ENCODE measurements at regions not wholly inside any gene's neighbourhood (a gene's known extent, or its start where the extent isn't known, plus 50 kb on each side); places are given as distances from the start of the nearest gene placed in this dataset.

GRCh38 chr12:46609273-46609623 is 216.5 kb downstream of the SLC38A4 start:
- H3K4me3 ChIP-seq (ENCODE audit: extremely low read depth in 1 of 4, insufficient read depth in 2 of 4, low read depth in 3 of 4, low read length in 4 of 4): no peak overlapping the region
- FAIRE-seq (no peak), DNase-seq (ENCODE audit: low read depth in 1 of 2, low spot score in 2 of 2) (no peak)
- no peak overlapping the region for H3K23ac ChIP-seq (ENCODE audit: insufficient read length)
- H3K18ac ChIP-seq (ENCODE audit: extremely low read depth, low read length): no peak overlapping the region
- no peak overlapping the region for H4K5ac ChIP-seq (ENCODE audit: insufficient read length, low read depth, low read length)
- H4K91ac ChIP-seq (replicated peaks; ENCODE audit: insufficient read length, low read length): no peak overlapping the region
- no peak overlapping the region for H3K4me2 ChIP-seq (ENCODE audit: insufficient read depth in 1 of 2, low read depth in 2 of 2, low read length in 2 of 2)
- ChIA-PET POLR2A (ENCODE audit: partially characterized antibody) (no interaction called here), CTCF (ENCODE audit: partially characterized antibody) (interaction anchor here (1.2 kb wide), 1 partner anchor 52 kb away, joined by 3 read pairs; no protein-coding TSS in a partner anchor)
- no peak overlapping the region for H3K14ac ChIP-seq (ENCODE audit: insufficient read length)
- 0 out of 7 replicates have a peak, but pooled peaks cover 0 to 2% (median 0%) of the 10 kb centered on the region in 4 experiments for H3K4me1 ChIP-seq (replicated peaks in 1 of 4; ENCODE audit: control insufficient read depth in 3 of 4, insufficient read depth in 4 of 4, low read length in 3 of 4)
- no peak overlapping the region for H2BK120ac ChIP-seq (replicated peaks; ENCODE audit: low read depth, low read length)
- H2BK15ac ChIP-seq (ENCODE audit: low read length): no peak overlapping the region
- no peak overlapping the region for H4K8ac ChIP-seq (ENCODE audit: extremely low read depth, insufficient read depth, low read length)
- no peaks in the 10 kb centered on the region for H3K23me2 ChIP-seq (ENCODE audit: low read depth, low read length)
- WGBS, 2 experiments (ENCODE audit: extremely low coverage in 1 of 2, insufficient coverage in 1 of 2, insufficient read length in 1 of 2, insufficient replicate concordance in 2 of 2, low coverage in 1 of 2, low lambda C conversion rate in 2 of 2, missing lambda C conversion rate in 1 of 2): 82% methylated on average over 1 of the region's 1 CpG; no CpG with 5 or more reads in 1 of the 2 experiments
- no peaks in the 10 kb centered on the region for H3K27me3 ChIP-seq (replicated peaks in 1 of 4; ENCODE audit: control insufficient read depth in 3 of 4, extremely low read depth in 1 of 4, insufficient read depth in 3 of 4, low read length in 3 of 4)
- no peak overlapping the region for H2BK12ac ChIP-seq (ENCODE audit: low read depth, low read length)
- H2BK5ac ChIP-seq (ENCODE audit: low read depth, low read length): no peak overlapping the region
- no peak overlapping the region for H2BK20ac ChIP-seq (ENCODE audit: low read length)
- H3K36me3 ChIP-seq (ENCODE audit: control insufficient read depth in 2 of 4, insufficient read depth in 4 of 4, low read length in 3 of 4): no peaks in the 10 kb centered on the region
- H3K9ac ChIP-seq (replicated peaks in 1 of 4; ENCODE audit: extremely low read depth in 1 of 4, low read depth in 3 of 4, low read length in 3 of 4): no peak overlapping the region
- H3K9me3 ChIP-seq (ENCODE audit: insufficient read depth in 2 of 2, low read depth in 1 of 2, low read length in 1 of 2): no peaks in the 10 kb centered on the region
- no peaks in the 10 kb centered on the region for H3K79me1 ChIP-seq (ENCODE audit: low read depth, low read length)
- H4K20me1 ChIP-seq (replicated peaks in 1 of 2; ENCODE audit: control insufficient read depth in 1 of 2, insufficient read depth in 2 of 2, low read length in 2 of 2): no peaks in the 10 kb centered on the region
- H2AK5ac ChIP-seq (ENCODE audit: low read depth, low read length): no peak overlapping the region
- no peak overlapping the region for H3K56ac ChIP-seq (replicated peaks; ENCODE audit: insufficient read length, low read depth, low read length)
- H3K4ac ChIP-seq (replicated peaks; ENCODE audit: insufficient read length, low read depth, low read length): no peak overlapping the region
- no peaks in the 10 kb centered on the region for H3K79me2 ChIP-seq (ENCODE audit: control insufficient read depth in 1 of 2, insufficient read depth in 2 of 2, low read length in 2 of 2)
- no peak overlapping the region for H2AFZ ChIP-seq (ENCODE audit: low read length)
- H3K27ac ChIP-seq (ENCODE audit: low read depth, low read length): no peak overlapping the region
- no peak for TF ChIP-seq ATF2 (IDR thresholded peaks at IDR 0.05; ENCODE audit: low read length)
- no peak for TF ChIP-seq CHD1 (IDR thresholded peaks at IDR 0.05; ENCODE audit: low read depth, low read length)
- no peak for TF ChIP-seq ZNF274 (IDR thresholded peaks at IDR 0.05; ENCODE audit: borderline replicate concordance, extremely low read depth, low read length)
- no peak for TF ChIP-seq EZH2 (IDR thresholded peaks at IDR 0.05; ENCODE audit: low read depth, low read length, severe bottlenecking)
- TF ChIP-seq CTCF (IDR thresholded peaks at IDR 0.05; ENCODE audit: control extremely low read depth in 1 of 3, insufficient read depth in 1 of 3, low read depth in 1 of 3, low read length in 3 of 3): no peak
- TF ChIP-seq EP300 (IDR thresholded peaks at IDR 0.05; ENCODE audit: borderline replicate concordance in 1 of 2, low read depth in 2 of 2, low read length in 2 of 2): no peak
- TF ChIP-seq SIN3A (conservative IDR thresholded peaks at IDR 0.05 in 1 of 2, IDR thresholded peaks at IDR 0.05 in 1 of 2; ENCODE audit: low read depth in 1 of 2, low read length in 2 of 2): no peak
- TF ChIP-seq JUND (IDR thresholded peaks at IDR 0.05; ENCODE audit: low read length): no peak
- TF ChIP-seq TAF7 (optimal IDR thresholded peaks at IDR 0.05; ENCODE audit: borderline replicate concordance, low read depth, low read length): no peak
- no peak for TF ChIP-seq CREB1 (IDR thresholded peaks at IDR 0.05)
